NCI-H345 (cell line): ENCODE measurements at regions not wholly inside any gene's neighbourhood (a gene's known extent, or its start where the extent isn't known, plus 50 kb on each side); places are given as distances from the start of the nearest gene placed in this dataset.

ENCODE experiments used
- DNase-seq: peaks from one replicate; lab custom pipeline; 2025; lab: John Stamatoyannopoulos, UW

DNA sequence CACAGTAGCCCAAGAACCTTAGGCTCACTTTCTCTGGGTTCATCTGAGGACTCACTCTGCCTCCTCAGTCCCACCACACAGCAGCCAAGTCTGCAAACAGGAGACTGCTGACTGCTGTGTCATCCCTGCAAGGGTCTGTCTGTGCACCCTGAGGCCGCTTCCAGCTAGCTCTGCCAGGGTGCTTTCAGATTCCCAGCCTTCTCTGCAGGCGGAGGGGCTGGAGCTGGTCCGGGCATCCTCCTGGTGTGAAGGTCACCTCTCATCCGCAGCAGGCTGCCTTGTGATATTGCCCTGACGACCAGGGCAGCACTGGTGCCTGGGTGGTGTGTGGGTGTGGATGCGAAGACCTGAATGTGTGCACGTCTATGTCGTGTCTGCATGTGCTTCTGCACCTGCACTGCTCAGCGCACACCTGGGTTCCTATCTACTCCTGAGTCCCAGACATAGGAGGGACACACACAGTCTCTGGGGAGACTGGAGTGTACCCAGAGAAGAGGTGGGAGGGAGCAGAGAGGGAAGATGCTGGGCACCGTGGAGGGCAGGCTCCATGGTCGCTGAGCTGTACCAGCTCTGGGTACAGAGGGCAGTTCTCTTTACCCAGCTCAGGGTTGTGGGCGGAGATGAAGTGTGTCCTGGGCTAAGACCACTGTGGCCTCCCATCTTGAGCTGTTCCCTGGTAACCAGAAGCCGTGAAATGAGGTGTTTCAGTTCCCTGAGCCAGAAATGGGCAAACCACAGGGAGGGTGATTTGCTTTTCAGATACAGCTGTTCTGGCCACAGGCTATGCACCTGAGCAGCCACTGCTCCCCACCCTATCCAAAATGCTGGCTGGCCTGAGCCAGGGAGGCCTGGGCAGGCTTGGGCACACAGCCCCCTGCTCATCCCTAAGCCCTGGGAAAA is 160.9 kb upstream of the CSF3R start:
- no peak for DNase-seq

DNA sequence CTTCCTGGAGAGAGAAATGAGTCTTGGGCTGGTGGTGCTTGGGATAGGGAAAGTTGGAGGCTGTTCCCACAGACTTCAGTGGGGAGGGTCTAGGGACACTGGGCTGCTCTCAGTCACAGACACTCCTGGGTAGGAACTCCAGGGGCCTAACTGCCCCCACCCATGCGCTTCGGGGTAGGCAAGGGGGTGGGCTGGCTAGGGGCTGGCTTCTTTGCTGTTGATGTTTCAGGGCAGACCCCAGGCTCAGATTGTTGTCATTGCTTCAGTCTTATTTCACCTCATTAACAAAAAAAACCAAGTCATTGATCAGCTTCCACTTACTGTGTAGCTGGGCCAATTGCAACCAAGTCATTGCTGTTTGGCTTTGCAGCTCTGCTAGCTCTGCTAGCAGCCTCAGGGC is 160.1 kb upstream of the CSF3R start:
- no peak for DNase-seq

DNA sequence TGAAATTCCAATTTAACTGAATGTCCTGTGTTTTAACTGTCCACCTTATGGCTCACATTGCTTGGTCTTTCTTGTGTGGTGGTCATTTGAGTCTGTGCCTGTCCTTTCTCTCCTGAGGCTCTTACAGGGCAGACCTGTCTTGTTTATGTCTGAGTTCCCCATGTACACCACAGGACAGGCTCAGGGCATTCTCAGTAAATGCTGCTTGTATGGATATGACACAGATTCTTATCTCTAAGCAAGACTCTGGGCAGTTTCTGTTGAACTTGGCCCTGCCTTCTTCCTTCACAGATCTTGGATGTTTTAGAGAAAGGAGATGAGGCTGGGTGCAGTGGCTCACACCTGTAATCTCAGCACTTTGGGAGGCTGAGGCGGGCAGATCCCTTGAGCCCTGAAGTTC is 159.1 kb upstream of the CSF3R start:
- DNase-seq, result no peak

DNA sequence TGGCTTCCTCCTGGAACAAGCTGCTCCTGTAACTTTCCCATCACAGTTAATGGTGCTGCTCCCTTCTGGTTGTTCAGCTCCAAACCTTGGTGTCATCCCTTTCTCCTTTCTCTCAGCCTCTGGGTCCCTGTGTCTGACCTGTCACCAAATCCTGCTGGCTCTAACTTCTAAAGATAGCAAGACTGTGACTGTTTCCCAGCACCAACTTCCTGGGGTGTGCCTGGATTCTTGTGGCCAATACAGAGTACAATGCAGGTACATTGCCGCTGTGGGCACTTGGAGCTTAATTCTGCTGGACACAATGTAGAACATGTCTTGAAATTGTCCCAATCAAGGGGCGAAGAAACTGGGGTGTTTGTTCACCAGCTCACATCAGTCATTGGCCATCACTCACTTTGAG is 156.7 kb upstream of the CSF3R start:
- no peak for DNase-seq

DNA sequence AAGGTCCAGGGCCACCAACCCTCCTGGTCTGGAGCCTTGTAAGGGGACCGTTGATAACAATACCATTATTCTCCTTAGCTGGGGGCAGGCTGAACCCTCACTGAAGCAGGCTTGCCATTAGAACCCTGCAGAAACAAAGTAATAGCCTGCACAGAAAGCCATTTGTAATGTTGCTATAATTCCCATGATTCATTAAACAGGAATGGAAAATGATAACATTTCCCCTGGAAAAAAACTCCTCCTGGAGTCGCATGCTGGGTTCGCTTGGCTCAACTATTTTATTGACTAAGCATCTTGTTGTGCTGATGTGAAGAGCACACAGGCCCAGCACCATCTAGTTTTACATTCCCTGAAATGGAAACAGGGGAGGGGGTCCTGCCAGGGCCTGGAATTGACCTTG is 155.6 kb upstream of the CSF3R start:
- no peak for DNase-seq

DNA sequence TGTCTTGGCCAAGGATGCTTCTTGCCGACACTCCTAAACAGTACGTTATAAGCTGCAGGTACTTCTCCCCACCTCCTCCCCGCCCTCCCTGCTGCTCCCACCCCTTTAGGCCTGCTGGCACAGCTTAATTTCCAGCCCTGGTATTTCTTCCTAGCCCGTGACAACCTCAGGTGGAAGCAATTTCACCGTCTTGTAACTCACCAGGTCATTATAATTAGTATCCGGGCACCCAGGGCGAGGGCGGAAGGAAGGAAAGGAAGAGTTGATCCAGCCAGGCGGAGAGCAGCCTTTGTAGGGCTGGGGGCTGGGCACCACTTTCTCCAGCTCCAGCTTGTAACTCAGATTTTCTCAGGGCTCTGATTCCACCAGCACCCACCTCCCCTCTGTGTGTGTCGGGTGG is 153.5 kb upstream of the CSF3R start:
- no peak for DNase-seq

DNA sequence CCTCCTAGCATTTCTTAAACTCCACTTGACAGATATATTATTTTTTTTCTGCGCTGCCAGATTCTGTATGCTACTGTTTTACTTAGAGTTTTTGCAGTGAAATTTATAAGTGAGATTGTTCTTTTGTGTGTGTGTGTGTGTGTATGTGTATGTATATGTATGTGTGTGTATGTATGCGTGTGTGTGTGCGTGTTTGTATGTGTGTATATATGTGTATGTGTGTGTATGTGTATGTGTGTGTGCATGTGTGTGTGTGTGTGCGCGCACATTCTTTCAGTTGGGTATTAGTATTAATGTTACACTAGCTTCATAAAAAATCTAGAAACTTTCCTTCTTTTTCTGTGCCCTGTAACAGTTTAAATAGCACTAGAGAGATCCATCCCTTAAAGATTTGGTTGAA is 152.6 kb upstream of the CSF3R start:
- no peak for DNase-seq

DNA sequence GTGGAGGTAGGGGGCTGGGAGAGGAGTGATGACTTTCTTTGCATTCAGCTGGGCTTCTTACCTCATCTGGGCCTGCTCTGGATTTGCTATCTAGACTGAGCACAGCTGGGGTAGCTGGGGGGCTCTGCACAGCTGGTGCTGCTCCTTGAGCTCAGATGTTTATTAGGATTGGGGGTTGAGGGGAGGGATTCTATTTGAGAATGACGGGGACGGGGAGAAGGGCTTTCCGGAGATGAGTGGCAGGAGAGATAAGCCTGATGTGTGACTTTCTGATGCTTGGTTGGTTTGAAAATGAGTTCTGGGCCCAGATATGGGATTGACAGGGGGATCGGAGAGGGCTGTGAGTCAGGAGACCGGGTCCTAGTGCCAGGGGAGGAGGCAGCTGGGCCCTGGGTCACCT is 146.1 kb upstream of the CSF3R start:
- no peak for DNase-seq

DNA sequence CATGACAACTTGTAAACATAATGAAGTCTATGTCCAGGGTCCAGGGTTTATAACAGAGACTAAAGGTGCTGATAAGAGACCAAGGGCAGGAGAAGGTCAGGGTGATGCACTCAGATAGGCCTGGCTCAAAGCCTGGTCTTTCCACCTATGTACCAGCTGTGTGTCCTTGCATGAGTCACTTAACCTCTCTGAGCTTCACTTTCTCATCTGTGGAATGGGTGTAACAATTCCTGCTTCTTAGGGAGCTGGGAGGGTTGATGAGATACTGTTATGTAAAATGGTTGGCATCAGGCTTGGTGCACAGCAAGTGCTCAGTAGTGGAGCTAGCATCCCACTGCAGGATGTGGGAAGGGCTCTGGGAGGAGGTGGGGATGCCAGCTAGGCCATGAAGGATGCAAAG is 143.7 kb upstream of the CSF3R start:
- no peak for DNase-seq

DNA sequence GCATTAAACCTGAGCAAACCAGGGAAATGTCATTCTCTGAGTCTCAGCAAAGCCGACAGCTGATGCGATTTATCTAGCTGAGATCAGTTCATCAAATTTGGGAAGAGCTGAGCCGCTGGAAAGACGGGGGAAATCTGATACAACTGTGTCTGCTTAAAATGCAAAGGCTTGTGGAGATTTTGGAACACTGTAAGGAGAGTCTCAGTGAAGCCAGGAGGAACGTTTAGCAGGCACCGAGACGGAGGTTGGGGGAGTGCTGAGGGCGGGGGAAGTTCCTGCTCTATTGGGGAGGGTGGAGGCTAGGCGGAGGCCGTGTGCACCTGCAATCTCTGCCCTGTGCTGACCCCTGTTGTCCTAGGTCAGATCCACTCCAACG is 143.2 kb upstream of the CSF3R start:
- DNase-seq, result no peak

DNA sequence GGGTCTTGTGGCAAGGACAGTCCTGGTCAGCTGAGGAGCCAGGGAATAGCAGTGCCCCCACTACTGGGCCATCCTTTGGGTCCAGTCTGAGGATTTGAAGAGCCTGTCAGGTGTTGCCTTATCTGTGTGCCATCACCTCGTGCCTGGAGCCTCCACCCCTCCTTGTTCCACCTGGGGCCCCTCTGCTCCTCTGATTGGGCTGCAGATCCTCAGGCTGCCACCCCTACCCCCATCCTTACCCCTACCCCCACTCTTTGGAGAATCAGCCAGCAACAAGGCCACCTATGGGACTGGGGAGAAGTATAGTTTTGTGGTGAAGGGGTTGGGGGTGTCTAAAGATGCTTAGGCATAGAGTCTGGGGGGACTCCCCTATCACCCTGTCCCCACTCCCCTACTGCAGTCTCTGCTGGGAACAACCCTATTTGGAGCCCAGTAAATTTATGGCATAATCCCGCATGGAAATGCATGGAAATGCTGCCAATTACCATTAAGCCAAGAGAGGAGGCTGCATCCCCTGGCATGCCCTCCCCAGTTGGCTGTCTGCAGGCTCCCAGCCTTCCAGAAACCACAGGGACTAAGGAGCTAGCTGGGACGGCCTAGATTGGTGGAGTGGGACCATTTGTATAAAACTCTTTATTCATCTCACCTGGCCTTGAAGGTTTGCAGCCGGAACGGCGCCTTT is 142.7 kb upstream of the CSF3R start:
- no peak for DNase-seq

DNA sequence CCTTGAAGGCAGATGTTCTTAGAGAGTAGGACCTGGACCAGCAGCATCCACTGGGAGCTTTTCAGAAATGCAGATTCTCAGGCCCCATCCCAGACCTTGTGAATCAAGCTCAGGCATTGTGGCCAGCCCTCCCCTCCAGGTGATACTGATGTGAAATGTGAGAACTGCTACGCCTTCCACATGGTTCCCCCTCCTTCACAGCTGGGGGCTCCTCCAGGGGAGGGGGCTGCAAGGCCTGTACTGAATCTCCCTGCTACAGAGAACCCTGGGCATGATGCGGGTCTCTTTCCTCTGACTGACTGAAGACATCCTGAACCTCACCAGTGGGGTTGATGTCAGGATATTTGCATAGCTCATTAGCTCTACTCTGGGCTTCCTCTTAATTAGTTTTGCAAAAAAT is 141.8 kb upstream of the CSF3R start:
- DNase-seq, result no peak

DNA sequence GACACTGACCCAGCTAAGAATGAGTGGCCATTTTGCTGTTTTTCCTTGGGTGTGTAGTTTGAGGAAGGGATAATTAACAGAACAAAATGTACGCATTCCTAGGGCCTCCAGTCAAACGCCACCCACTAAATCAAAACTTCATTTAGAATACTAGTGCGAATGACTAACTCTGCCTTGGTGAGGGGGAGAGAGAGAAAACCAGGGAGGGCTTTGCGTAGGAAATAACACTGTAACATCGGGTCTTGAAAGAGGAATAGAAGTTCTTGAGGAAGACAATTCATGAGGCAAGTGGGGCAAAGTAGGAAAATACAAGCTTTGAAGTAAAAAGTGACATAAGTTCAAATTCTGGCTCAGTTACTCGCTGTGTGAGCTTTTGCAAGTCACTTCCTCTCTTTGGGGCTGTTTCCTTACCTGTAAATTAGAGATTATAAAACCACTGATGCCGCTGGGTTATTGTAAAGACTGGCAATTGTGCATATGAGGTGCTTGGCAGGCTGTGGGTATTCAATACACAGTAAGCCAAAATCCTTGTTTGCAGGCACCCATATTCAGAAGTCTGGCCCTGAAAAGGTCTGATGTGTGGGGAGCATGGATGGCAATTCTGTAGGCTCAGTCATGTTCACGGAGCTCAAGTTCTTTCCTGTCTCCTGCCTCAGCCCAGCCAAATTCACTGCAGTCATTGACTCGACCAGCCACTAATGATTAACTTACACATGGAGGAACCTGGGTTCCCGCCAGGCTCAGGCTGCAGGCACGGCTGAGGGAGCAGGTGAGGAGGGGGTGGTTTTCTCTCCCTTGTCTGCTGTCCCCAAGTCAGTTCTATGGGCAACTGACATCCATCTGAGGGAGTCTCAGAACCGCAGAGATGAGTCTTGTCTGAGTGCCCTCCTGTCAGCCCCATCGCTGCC is 140.3 kb upstream of the CSF3R start:
- DNase-seq, result no peak

DNA sequence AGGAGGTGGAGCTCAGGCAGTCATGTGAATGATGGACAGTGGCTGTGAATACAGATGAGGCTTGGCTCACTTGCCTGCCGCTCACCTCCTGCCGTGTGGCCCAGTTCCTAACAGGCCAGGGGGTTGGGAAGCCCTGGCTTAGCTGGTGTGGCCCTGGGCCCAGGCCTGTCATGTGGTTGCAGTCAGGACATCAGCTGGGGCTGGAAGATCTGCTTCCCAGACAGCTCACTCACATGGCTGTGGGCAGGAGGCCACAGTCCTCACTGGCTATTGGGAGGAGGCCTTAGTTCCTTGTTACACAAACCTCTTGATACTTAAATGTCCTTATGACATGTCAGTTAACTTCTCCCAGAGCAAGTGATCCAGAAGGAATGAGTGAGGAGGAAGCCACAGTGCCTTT is 138.8 kb upstream of the CSF3R start:
- DNase-seq, result no peak

DNA sequence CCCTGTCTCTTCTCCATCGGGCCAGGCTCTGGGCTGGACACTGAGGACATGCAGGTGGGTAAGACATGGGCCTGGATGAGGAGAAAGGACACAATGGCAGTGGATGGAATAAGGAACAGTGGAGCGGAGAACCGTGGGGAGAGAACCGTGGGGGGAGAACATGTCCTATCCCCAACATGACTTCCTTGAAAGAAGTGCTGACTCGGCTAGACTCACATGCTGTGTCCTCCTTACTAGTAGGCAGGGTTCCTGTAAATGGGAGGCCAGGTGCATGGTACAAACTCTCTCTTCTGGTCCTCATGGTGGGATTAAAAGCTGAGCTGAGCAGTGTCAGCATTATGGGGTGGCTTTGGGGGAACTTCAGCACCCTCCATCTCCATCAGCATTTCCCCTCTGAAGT is 137.4 kb upstream of the CSF3R start:
- no peak for DNase-seq

DNA sequence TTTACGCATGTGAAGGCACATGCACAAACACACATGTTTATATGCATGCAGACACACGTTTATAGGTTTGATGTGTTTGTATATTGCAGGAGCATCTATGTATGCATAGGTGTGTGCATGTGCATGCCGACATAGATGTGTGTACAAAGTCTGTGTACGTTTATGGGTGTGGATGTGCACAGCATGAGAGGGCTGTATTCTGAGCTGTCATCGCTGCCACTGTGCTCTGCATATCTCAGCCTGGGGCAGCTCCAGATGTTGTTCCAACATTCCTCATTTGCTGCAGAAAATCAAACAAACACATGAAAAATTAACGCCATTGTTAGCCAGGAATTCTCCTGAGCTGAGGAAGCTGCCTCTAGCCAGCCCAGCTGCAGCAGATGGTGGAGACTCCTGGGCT is 132.3 kb upstream of the CSF3R start:
- no peak for DNase-seq

DNA sequence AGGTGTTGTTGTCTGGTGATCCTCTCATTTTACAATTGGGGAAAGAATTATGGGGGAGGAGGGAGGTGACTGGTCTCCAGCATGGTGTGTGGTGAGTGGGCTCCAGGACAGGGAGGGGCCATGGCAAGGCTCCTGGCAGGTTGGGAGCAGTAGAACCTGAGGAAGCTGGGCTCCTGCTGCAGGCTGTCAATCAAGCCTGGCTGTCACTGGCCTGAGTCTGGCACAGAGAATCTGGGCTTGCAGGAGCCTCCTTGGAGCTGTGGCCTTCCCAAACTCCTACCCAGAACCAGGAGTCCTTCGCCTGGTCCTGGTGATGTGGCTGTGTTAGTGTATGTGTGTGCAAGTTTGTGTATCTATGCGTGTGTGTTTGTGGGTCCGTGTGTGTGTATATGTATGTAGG is 131.9 kb upstream of the CSF3R start:
- no peak for DNase-seq

DNA sequence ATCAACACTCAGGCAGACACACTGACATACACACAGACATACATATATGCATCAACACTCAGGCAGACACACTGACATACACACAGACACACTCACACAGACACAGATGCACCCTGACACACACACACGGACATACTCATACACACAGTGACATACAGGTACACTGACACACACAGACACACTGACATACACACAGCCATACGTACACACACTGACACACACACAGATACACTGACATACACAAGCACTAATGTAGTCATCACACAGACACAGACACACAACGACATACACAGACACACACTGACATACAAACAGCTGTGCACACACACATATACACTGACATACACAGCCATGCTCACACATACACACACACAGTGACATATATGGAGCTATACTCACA is 131.0 kb upstream of the CSF3R start:
- no peak for DNase-seq

DNA sequence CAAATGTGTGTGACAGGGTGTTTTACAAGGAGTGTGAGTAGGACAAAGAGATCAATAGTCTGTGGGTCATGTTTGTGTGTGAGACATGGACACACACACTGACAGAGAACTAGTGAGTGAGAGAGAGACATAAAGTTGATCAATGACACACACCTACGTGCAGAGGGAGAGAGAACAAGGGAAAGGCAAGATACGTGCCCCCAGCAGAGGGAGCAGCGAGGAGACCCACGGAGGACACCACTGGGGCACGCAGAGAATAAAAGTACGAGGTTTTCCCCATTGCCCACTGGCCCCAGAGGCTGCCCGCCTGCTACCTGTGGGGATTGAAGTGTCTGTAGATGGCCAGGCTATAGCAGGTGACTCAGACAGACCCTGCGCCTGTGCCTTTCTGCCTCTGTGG is 130.2 kb upstream of the CSF3R start:
- DNase-seq, result no peak

DNA sequence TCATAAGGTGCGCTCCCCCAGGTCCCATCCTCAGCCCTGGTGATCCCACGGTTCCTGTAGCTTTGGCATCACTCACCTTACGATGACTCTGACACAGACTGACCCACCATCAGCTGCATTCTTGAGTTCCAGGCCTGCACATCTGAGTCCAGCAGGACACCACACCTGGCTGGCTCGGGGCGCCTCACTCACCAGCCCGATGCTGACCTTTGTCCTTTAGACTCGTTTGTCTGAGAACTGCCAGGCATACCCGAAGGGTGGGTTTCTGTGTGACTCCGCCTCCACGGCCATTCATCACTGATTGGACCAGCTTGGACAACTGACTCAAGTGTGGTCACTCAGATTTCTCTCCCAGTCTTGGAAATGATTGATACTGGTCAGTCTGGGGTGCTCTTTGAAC is 129.4 kb upstream of the CSF3R start:
- DNase-seq, result no peak

DNA sequence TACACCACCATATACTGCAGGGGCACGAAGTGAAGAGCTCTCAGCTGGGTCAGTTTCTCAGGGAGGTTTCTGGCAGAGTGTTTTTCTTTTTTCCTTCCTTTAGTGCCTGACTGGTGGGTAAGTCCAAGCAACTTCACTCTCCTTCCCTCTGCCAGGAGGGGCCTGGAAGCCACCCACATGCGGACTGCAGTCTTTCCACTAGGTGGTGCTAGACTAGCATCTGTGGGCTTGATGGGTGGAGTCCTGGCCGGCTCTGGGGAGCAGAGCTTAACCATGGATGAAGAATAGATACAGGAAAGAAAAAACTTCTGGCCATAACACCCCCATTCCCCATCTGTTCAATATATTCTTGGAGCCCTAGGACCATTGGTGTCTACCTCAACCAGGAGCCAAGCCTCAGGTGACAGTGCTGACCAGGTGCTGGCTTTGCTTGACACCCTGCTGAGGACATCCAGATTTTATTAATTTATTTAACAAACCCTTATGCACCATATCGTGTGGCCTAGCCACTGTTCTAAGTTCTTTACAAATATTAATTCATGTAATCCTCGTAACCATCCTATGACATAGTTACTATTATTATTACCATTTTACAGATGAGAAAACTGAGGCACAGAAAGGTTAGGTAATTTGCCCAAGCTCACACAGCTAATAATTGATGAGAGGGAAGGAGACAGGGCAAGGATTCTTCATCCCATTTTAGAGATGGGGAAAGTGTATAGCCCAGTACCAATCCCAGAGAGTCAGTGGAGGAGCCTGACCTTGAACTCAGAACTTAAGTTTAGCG is 126.7 kb upstream of the CSF3R start:
- DNase-seq, result peak; percentile 68

DNA sequence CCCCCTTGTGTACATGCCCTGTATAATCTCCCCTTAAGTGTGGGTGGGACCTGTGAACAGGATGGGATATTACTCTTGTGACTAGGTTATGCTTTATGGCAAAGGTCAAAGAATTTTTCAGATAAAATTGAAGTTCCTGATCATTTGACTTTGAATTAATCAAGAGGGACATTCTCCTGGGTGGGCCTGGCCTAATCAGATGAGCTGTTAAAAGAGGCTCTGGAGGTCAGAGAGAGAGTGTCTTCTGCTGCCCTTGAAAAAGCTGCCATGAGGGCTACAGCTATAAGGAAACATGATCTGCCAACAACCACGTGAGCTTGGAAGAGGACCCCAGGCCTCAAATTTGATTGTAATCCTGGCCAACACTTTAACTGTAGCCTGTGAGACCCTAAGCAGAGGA is 125.6 kb upstream of the CSF3R start:
- DNase-seq, result no peak
